A673 (cell line): ENCODE measurements at regions not wholly inside any gene's neighbourhood (a gene's known extent, or its start where the extent isn't known, plus 50 kb on each side); places are given as distances from the start of the nearest gene placed in this dataset.

Experiments
- CTCF ChIP-seq: fragments of 300-800, 200-600 bp; sonication (generic); conservative IDR thresholded peaks from 2 replicates; pipeline ENCODE4 v1.5.1; 2017; ENCODE audit warnings: low read depth, mild to moderate bottlenecking, antibody characterized with exemption, low read length, moderate library complexity, mixed read lengths
- EZH2 ChIP-seq: fragments of 200-600 bp; sonication (generic); IDR thresholded peaks from 2 replicates; pipeline ENCODE4 v1.6.1; 2017; ENCODE audit warnings: borderline replicate concordance, low read depth, mild to moderate bottlenecking, mixed read lengths, antibody characterized with exemption, low read length; ENCODE audit not compliant: poor library complexity, severe bottlenecking

- TF ChIP-seq CTCF (no peak), EZH2 (no peak)
These were observed 265.7 kb downstream of the SEMA3D start for GRCh38 chr7:84921154-84921553.
